SK-N-SH treated with all-trans-retinoic acid at 6 μM for 48 hours (cell line): ENCODE measurements at regions not wholly inside any gene's neighbourhood (a gene's known extent, or its start where the extent isn't known, plus 50 kb on each side); places are given as distances from the start of the nearest gene placed in this dataset.

Source experiments
- ARNTL ChIP-seq: fragments of 450-650 bp; formaldehyde crosslinking; IDR thresholded peaks from 2 replicates; pipeline ENCODE4 v1.5.0; 2020; ENCODE audit warnings: low read depth, mild to moderate bottlenecking, moderate library complexity, borderline replicate concordance
- CREB5 ChIP-seq: fragments of 250-450 bp; sonication (Bioruptor Pico); IDR thresholded peaks from 2 replicates; pipeline ENCODE4 v1.5.1; 2020; ENCODE audit warnings: low read depth, mild to moderate bottlenecking, moderate library complexity
- CSDC2 ChIP-seq: fragments of 250-450 bp; sonication (Bioruptor Pico); IDR thresholded peaks from 2 replicates; pipeline ENCODE4 v1.5.0; 2020; ENCODE audit warnings: mild to moderate bottlenecking, moderate library complexity
- CSRNP3 ChIP-seq: fragments of 250-450 bp; sonication (Bioruptor Pico); IDR thresholded peaks from 2 replicates; pipeline ENCODE4 v1.5.1; 2021; ENCODE audit warnings: mild to moderate bottlenecking, moderate library complexity
- ESRRG ChIP-seq: fragments of 250-450 bp; sonication (Bioruptor Pico); IDR thresholded peaks from 2 replicates; pipeline ENCODE4 v1.6.1; 2021; ENCODE audit warnings: mild to moderate bottlenecking
- ISL1 ChIP-seq: fragments of 250-450 bp; sonication (Bioruptor Pico); IDR thresholded peaks from 2 replicates; pipeline ENCODE4 v2.1.2; 2022; ENCODE audit warnings: mild to moderate bottlenecking, moderate library complexity
- TOX ChIP-seq: fragments of 250-450 bp; sonication (Bioruptor Pico); IDR thresholded peaks from 2 replicates; pipeline ENCODE4 v1.8.0; 2021; ENCODE audit warnings: mild to moderate bottlenecking, moderate library complexity, borderline replicate concordance
- TSHZ2 ChIP-seq: fragments of 250-450 bp; sonication (Bioruptor Pico); IDR thresholded peaks from 2 replicates; pipeline ENCODE4 v1.5.0; 2020; ENCODE audit warnings: mild to moderate bottlenecking, moderate library complexity
- ZFP3 ChIP-seq: fragments of 250-450 bp; sonication (Bioruptor Pico); IDR thresholded peaks from 2 replicates; pipeline ENCODE4 v1.5.0; 2020; ENCODE audit warnings: mild to moderate bottlenecking, moderate library complexity

- TF ChIP-seq CSRNP3 (CRISPR knock-in tag): no peak
- TF ChIP-seq CSDC2: no peak
- TF ChIP-seq ARNTL: no peak
- TF ChIP-seq ISL1: no peak
- TF ChIP-seq ESRRG (CRISPR knock-in tag): no peak
- TF ChIP-seq ZFP3 (CRISPR knock-in tag): no peak
- no peak for TF ChIP-seq CREB5
- no peak for TF ChIP-seq TSHZ2 (CRISPR knock-in tag)
- no peak for TF ChIP-seq TOX (CRISPR knock-in tag)
Observed at GRCh38 chr12:30181334-30181733, 397.6 kb upstream of the TMTC1 start.
